SU-DHL-6 (cell line): ENCODE measurements at regions not wholly inside any gene's neighbourhood (a gene's known extent, or its start where the extent isn't known, plus 50 kb on each side); places are given as distances from the start of the nearest gene placed in this dataset.
"Not testable (repeated sequence)": the region's sequence is repeated elsewhere in the genome, so short reads cannot be mapped to it uniquely, and the experiment has no call there.

Source experiments
- H2AFZ ChIP-seq: fragments of 200-600 bp; sonication (generic); 2 replicates; pipeline ENCODE4 v1.6.1; 2014; ENCODE audit warnings: low read depth, mild to moderate bottlenecking, moderate library complexity, mixed read lengths, antibody characterized with exemption, low read length; ENCODE audit not compliant: severe bottlenecking
- H3F3A ChIP-seq: fragments of 200-600 bp; shearing (Covaris generic); 2 replicates; pipeline ENCODE4 v1.6.0; 2016; ENCODE audit warnings: antibody characterized with exemption, mild to moderate bottlenecking; ENCODE audit not compliant: insufficient read depth
- H3K27ac ChIP-seq: fragments of 200-600 bp; sonication (generic); 2 replicates; pipeline ENCODE4 v1.5.1; 2016; ENCODE audit warnings: low read depth, mild to moderate bottlenecking, low read length, moderate library complexity, mixed read lengths
- H3K27me3 ChIP-seq: fragments of 200-600 bp; sonication (generic), shearing (Covaris generic); 2 replicates; pipeline ENCODE4 v1.6.0; 2014; ENCODE audit warnings: mild to moderate bottlenecking, low read length
- H3K36me3 ChIP-seq: fragments of 200-600 bp; sonication (generic); 2 replicates; pipeline ENCODE4 v1.6.1; 2014; ENCODE audit warnings: mild to moderate bottlenecking, low read length, mixed read lengths
- H3K4me2 ChIP-seq: fragments of 300-600, 200-600 bp; shearing (Covaris generic), sonication (generic); 2 replicates; pipeline ENCODE4 v1.6.0; 2014; ENCODE audit warnings: low read length, low read depth, mild to moderate bottlenecking; ENCODE audit not compliant: poor library complexity, severe bottlenecking
- H3K4me3 ChIP-seq: fragments of 200-600 bp; sonication (generic); 2 replicates; pipeline ENCODE4 v1.5.1; 2014; ENCODE audit warnings: antibody characterized with exemption, low read length, mild to moderate bottlenecking, mixed read lengths; ENCODE audit not compliant: insufficient read depth, poor library complexity, severe bottlenecking
- H3K79me2 ChIP-seq: fragments of 200-600 bp; sonication (generic); 2 replicates; pipeline ENCODE4 v1.6.1; 2014; ENCODE audit warnings: mild to moderate bottlenecking, low read length, moderate library complexity; ENCODE audit not compliant: insufficient read depth
- H3K9ac ChIP-seq: fragments of 200-600 bp; sonication (generic); 2 replicates; pipeline ENCODE4 v1.7.0; 2014; ENCODE audit warnings: mild to moderate bottlenecking, low read length
- H3K9me2 ChIP-seq: fragments of 200-600 bp; sonication (generic); replicated peaks from 2 replicates; pipeline ENCODE4 v1.6.1; 2014; ENCODE audit warnings: low read length; ENCODE audit not compliant: insufficient read depth
- H3K9me3 ChIP-seq: fragments of 200-600 bp; sonication (generic); 2 replicates; pipeline ENCODE4 v1.6.1; 2014; ENCODE audit warnings: low read length, mixed read lengths; ENCODE audit not compliant: insufficient read depth
- H4K20me1 ChIP-seq: fragments of 200-600 bp; sonication (generic); 2 replicates; pipeline ENCODE4 v1.6.1; 2014; ENCODE audit warnings: low read depth, mild to moderate bottlenecking, antibody characterized with exemption, low read length, moderate library complexity, mixed read lengths
- EZH2phosphoT487 ChIP-seq: fragments of 200-600 bp; sonication (generic), shearing (Covaris generic); conservative IDR thresholded peaks from 2 replicates; pipeline ENCODE4 v1.6.1; 2018; ENCODE audit warnings: mild to moderate bottlenecking, antibody characterized with exemption, low read length, moderate library complexity, mixed read lengths
- TF ChIP-seq, protein P1 (sequence below): fragments of 200-600 bp; sonication (generic); IDR thresholded peaks from one replicate; pipeline ENCODE4 v1.5.1; 2017; ENCODE audit warnings: antibody characterized with exemption, mild to moderate bottlenecking, low read length, moderate library complexity; ENCODE audit not compliant: insufficient read depth, poor library complexity, severe bottlenecking

DNA sequence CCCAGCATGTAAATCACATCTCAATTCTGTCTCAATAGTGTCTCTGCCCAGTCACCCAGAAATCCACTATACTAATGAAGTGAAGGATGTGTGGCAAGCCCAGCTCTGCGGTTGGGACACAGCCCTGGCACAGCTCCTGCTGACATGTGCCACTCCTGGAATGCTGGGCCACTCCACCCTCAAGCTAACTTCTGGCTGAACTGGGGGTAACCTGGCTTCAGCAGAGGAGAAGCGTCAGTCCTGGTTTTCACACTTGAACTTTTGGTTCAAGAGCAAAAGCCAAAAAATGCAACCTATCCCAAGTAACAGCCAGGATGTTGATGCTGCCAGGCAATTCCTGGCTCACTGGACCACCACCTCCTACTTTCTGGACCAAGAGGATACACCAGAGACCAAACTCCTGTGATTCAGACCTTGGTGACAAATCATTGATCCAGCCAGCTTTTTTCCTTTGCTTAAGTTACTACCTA is 86.4 kb downstream of the ARRDC3 start:
- H3K27me3 ChIP-seq, result no peaks in the 10 kb centered on the region
- H3K4me2 ChIP-seq, result no peak overlapping the region
- TF ChIP-seq, protein P1, sequence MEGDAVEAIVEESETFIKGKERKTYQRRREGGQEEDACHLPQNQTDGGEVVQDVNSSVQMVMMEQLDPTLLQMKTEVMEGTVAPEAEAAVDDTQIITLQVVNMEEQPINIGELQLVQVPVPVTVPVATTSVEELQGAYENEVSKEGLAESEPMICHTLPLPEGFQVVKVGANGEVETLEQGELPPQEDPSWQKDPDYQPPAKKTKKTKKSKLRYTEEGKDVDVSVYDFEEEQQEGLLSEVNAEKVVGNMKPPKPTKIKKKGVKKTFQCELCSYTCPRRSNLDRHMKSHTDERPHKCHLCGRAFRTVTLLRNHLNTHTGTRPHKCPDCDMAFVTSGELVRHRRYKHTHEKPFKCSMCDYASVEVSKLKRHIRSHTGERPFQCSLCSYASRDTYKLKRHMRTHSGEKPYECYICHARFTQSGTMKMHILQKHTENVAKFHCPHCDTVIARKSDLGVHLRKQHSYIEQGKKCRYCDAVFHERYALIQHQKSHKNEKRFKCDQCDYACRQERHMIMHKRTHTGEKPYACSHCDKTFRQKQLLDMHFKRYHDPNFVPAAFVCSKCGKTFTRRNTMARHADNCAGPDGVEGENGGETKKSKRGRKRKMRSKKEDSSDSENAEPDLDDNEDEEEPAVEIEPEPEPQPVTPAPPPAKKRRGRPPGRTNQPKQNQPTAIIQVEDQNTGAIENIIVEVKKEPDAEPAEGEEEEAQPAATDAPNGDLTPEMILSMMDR, result no peak
- TF ChIP-seq EZH2phosphoT487, result no peak
- no peak overlapping the region for H3K9ac ChIP-seq
- H3K36me3 ChIP-seq, result no peaks in the 10 kb centered on the region
- no peaks in the 10 kb centered on the region for H4K20me1 ChIP-seq
- H3K27ac ChIP-seq, result no peak overlapping the region
- no peaks in the 10 kb centered on the region for H3K9me3 ChIP-seq
- no peaks in the 10 kb centered on the region for H3K79me2 ChIP-seq
- H3K4me3 ChIP-seq, result no peak overlapping the region
- no peaks in the 10 kb centered on the region for H3F3A ChIP-seq
- H3K9me2 ChIP-seq, result no peaks in the 10 kb centered on the region
- H2AFZ ChIP-seq, result no peak overlapping the region

DNA sequence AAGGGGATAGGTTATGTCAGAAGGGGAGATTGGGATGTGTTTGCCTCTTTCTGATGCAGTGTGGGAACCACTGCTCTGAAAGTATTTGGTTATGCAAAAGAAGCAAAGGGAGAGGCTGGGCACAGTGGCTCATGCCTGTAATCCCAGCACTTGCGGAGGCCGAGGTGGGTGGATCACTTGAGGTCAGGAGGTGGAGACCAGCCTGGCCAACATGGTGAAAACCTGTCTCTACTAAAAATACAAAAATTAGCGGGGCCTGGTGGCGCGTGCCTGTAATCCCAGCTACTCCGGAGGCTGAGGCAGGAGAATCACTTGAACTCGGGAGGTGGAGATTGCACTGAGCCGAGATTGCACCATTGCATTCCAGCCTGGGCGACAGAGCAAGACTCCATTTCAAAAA is 87.0 kb downstream of the ARRDC3 start:
- not testable (repeated sequence) for H3K27ac ChIP-seq, H3K4me2 ChIP-seq, H3K27me3 ChIP-seq, H3K4me3 ChIP-seq, H4K20me1 ChIP-seq, H3F3A ChIP-seq, H3K9ac ChIP-seq, H3K9me2 ChIP-seq, H2AFZ ChIP-seq, H3K36me3 ChIP-seq, H3K79me2 ChIP-seq, H3K9me3 ChIP-seq

DNA sequence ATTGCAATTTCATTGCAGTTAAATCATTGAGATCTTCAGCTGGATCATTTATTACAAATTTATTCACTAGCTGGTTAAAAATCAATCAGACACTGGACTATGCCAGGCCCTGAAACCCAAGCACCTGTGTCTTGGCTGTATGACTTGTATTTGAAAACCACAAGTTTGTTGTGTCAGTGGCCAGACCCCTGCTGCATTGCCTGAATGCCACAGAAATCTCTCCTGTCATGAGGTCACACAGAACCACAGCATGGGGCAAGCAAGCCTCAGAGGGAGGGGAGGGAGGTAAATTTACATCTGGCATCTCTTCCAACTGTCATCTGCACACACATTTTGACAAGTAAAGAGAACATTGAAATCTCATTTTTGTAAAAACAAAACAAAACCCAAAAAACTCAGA is 90.0 kb downstream of the ARRDC3 start:
- Histone ChIP-seq H3K9ac (no peak overlapping the region), H3F3A (no peaks in the 10 kb centered on the region), H3K79me2 (no peaks in the 10 kb centered on the region), H3K36me3 (no peaks in the 10 kb centered on the region), H3K27me3 (no peaks in the 10 kb centered on the region), H2AFZ (no peak overlapping the region), H3K4me2 (no peak overlapping the region), H4K20me1 (no peaks in the 10 kb centered on the region), H3K9me2 (no peaks in the 10 kb centered on the region), H3K27ac (no peak overlapping the region), H3K9me3 (no peaks in the 10 kb centered on the region), H3K4me3 (no peak overlapping the region)
- TF ChIP-seq EZH2phosphoT487, result no peak
- TF ChIP-seq, protein P1, result no peak

DNA sequence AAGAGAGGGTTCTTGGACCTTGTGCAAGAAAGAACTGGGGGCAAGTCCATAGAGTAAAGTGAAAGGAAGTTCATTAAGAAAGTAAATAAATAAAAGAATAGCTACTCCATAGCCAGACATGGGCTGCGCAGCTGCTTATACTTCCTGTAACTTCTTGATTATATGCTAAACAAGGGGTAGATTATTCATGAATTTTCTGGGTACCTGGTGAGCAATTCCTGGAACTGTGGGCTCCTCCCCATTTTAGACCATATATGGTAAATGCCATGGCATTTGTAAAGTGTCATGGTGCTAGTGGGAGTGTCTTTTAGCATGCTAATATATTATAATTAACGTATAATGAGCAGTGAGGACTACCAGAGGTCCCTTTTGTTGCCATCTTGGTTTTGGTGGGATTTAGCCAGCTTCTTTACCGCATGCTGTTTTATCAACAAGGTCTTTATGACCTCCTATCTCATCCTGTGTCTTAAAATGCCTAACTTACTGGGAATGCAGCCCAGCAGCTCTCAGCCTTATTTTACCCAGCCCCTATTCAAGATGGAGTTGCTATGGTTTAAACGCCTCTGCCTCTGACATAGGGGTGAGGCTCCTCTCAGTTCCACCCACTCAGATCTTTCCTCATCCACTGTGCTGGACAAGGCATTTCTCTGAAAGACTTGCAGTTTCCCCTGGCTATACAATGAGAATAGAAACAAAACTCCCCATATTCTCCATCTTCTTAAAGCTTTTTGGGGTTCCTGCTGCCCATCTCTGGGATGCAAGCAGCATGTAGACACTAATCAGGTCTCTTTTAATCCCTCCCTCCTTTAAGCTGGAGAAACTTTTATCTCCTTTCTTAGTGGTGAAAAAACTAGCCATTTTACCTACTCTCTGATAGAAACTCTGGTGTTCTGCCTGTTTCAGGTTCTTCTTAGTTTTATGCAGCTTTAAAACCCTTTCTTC is 91.2 kb downstream of the ARRDC3 start:
- Histone ChIP-seq H3K4me3 (no peak overlapping the region), H4K20me1 (no peaks in the 10 kb centered on the region), H3K9me2 (no peaks in the 10 kb centered on the region), H3K27me3 (no peaks in the 10 kb centered on the region), H3K27ac (no peak overlapping the region), H3K9ac (no peak overlapping the region), H3K9me3 (no peaks in the 10 kb centered on the region), H3F3A (no peaks in the 10 kb centered on the region), H3K79me2 (no peaks in the 10 kb centered on the region), H3K36me3 (no peaks in the 10 kb centered on the region), H3K4me2 (no peak overlapping the region), H2AFZ (no peak overlapping the region)
- TF ChIP-seq EZH2phosphoT487, result no peak
- TF ChIP-seq, protein P1, result no peak
